Lung (tissue), 11 donors: ENCODE measurements at regions not wholly inside any gene's neighbourhood (a gene's known extent, or its start where the extent isn't known, plus 50 kb on each side); places are given as distances from the start of the nearest gene placed in this dataset.

Experiments
- ATAC-seq: fragments of 200-7000 bp; cut with Tn5 transposase; one replicate; pipeline ENCODE4 v1.9.1; 2020; ENCODE audit warnings: moderate number of reproducible peaks; ENCODE audit not compliant: insufficient read depth, low FRiP score
- DNase-seq, 3 donors: peaks; one replicate each; pipeline ENCODE4 v3.0.0-alpha.2; 2013 to 2017
- H3K27ac ChIP-seq, 2 donors: one replicate each; pipeline ENCODE4 v1.5.1; 2013; ENCODE audit warnings: mild to moderate bottlenecking in 2 of 2, moderate library complexity in 2 of 2, control low read depth in 1 of 2, inconsistent platforms in 1 of 2, low read depth in 1 of 2, low read length in 1 of 2
- H3K27me3 ChIP-seq, 3 donors: one replicate each; pipeline ENCODE4 v1.5.1; 2013; ENCODE audit warnings: low read length in 2 of 3; ENCODE audit not compliant: control insufficient read depth in 3 of 3, insufficient read depth in 3 of 3
- H3K36me3 ChIP-seq, 4 donors: one replicate each; pipeline ENCODE4 v1.5.1; 2013; ENCODE audit warnings: low read length in 4 of 4, mild to moderate bottlenecking in 1 of 4, moderate library complexity in 1 of 4; ENCODE audit not compliant: control insufficient read depth in 4 of 4, insufficient read depth in 4 of 4
- H3K4me1 ChIP-seq, 5 donors: one replicate each; pipeline ENCODE4 v1.5.1; 2013; ENCODE audit warnings: low read length in 5 of 5, mild to moderate bottlenecking in 2 of 5, moderate library complexity in 1 of 5; ENCODE audit not compliant: control insufficient read depth in 5 of 5, insufficient read depth in 5 of 5
- H3K4me3 ChIP-seq: one replicate; pipeline ENCODE4 v1.5.1; 2013; ENCODE audit warnings: mild to moderate bottlenecking, control low read depth, moderate library complexity
- H3K9ac ChIP-seq, 2 donors: one replicate each; pipeline ENCODE4 v1.5.1; 2013; ENCODE audit warnings: low read length in 2 of 2, control low read depth in 1 of 2; ENCODE audit not compliant: insufficient read depth in 1 of 2
- H3K9me3 ChIP-seq, 4 donors: one replicate each; pipeline ENCODE4 v1.5.1; 2013; ENCODE audit warnings: low read length in 3 of 4, mild to moderate bottlenecking in 1 of 4, moderate library complexity in 1 of 4; ENCODE audit not compliant: control insufficient read depth in 4 of 4, insufficient read depth in 3 of 4
- CTCF ChIP-seq: IDR thresholded peaks from 2 replicates; pipeline ENCODE4 v1.5.1; 2012; ENCODE audit warnings: mild to moderate bottlenecking; ENCODE audit errors: control extremely low read depth, extremely low read depth
- WGBS, 2 donors: extraction: QIAGEN DNeasy Blood & Tissue Kit; methylation state at CpG; one replicate each; pipeline ENCODE4 v1.1.7; 2013; 5-methylcytosine and 5-hydroxymethylcytosine counted together
- donor health status: control.
- donor health status: control.
- donor health status: Bipolar disorder and iron deficiency.
- donor health status: healthy.
- donor health status: DM: yes; HTN: yes; CAD: no.

- DNase-seq: no peak
- no peak for TF ChIP-seq CTCF
- H3K27ac ChIP-seq: no peak overlapping the region
- no peaks in the 10 kb centered on the region for H3K9me3 ChIP-seq
- H3K36me3 ChIP-seq: no peaks in the 10 kb centered on the region
- no peaks in the 10 kb centered on the region for H3K27me3 ChIP-seq
- H3K9ac ChIP-seq: no peak overlapping the region
- WGBS, 2 donors: 78 to 87% methylated on average over 6 of the region's 6 CpGs
- no peak for ATAC-seq
- no peaks in the 10 kb centered on the region for H3K4me1 ChIP-seq
- H3K4me3 ChIP-seq: no peak overlapping the region
These were observed 81.2 kb upstream of the ZBTB20 start for GRCh38 chr3:115228266-115228665.

DNA sequence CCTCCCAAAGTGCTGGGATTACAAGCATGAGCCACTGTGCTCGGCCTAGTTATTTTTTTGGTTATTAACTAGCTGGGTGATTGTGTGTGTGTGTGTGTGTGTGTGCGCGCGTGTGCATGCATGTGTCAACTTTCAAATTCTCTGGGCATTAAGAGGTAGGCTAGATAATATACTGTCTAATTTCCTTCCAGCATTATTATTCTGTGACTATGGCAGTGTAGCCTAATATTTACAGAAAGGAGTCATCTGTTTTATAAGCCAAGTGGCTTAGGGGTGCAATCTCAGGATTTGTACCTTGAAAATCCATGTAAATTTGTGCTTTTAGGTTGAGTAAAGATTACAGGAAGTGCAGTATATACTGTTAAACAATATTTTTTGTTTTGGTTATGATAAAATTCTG is 85.1 kb upstream of the ZBTB20 start:
- Histone ChIP-seq H3K9me3 (no peaks in the 10 kb centered on the region), H3K36me3 (no peaks in the 10 kb centered on the region), H3K27me3 (no peaks in the 10 kb centered on the region), H3K27ac (no peak overlapping the region), H3K4me3 (no peak overlapping the region), H3K4me1 (no peaks in the 10 kb centered on the region), H3K9ac (no peak overlapping the region)
- ATAC-seq (no peak), DNase-seq (no peak)
- no peak for TF ChIP-seq CTCF
- WGBS, 2 donors: 95% methylated on average over 4 of the region's 4 CpGs

DNA sequence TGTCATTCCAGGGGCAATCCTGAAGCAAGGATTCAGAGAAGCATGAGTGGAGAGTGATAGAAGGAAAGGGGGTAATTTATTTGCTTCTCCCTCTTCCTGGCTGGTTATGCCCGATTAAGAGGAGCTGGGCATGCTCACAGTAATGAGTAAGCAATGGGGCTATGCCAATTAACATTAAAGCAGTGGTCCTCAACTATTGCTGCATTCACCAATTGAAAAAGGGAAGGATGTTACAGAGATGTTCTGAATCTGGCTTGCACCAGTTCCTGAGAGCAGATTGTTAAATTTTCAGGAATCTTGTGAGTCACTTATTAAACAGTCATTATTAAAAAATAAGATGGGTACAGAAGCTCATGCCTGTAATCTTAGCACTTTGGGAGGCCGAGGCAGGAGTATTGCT is 85.9 kb upstream of the ZBTB20 start:
- Histone ChIP-seq H3K9me3 (no peaks in the 10 kb centered on the region), H3K4me1 (no peaks in the 10 kb centered on the region), H3K36me3 (no peaks in the 10 kb centered on the region), H3K4me3 (no peak overlapping the region), H3K9ac (no peak overlapping the region), H3K27ac (no peak overlapping the region), H3K27me3 (no peaks in the 10 kb centered on the region)
- ATAC-seq (no peak), DNase-seq (no peak)
- no peak for TF ChIP-seq CTCF
- 85 to 89% methylated on average over 2 of the region's 2 CpGs for WGBS, 2 donors

DNA sequence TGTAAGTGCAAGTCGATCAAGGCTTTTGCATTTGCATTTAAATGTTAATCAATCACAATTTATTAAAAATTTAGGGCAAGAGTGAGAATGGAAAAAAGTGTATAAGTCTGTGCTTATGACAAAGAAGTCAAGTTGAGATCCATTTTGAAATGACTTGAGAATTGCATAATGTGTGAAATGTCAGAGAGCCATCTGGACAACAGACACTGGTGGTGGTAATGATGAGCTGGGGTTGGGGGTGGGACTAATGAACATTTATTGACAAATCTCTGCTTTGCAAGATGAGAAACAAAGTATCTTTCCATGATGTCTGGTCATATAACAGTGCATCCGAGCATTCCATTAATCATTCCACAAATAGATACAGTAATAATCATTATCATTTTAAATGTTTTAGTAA is 89.4 kb upstream of the ZBTB20 start:
- Histone ChIP-seq H3K36me3 (no peaks in the 10 kb centered on the region), H3K9me3 (no peaks in the 10 kb centered on the region), H3K27ac (no peak overlapping the region), H3K4me3 (no peak overlapping the region), H3K27me3 (no peaks in the 10 kb centered on the region), H3K4me1 (peaks cover 0 to 7% (median 0%) of the 10 kb centered on the region in 5 donors), H3K9ac (no peak overlapping the region)
- DNase-seq (no peak), ATAC-seq (no peak)
- WGBS, 2 donors: 92% methylated on average over 2 of the region's 2 CpGs
- no peak for TF ChIP-seq CTCF
